Stimulated activated CD4-positive, alpha-beta T cell treated with anti-CD3 and anti-CD28 coated beads, TNF-alpha, amount 100 ng/mL, for 48 hours (primary cell): ENCODE measurements at regions not wholly inside any gene's neighbourhood (a gene's known extent, or its start where the extent isn't known, plus 50 kb on each side); places are given as distances from the start of the nearest gene placed in this dataset.

Experiments
- DNase-seq, 3 donors: peaks; one replicate each; pipeline ENCODE4 v3.0.0-alpha.2; 2020; ENCODE audit warnings: low read depth in 3 of 3

DNA sequence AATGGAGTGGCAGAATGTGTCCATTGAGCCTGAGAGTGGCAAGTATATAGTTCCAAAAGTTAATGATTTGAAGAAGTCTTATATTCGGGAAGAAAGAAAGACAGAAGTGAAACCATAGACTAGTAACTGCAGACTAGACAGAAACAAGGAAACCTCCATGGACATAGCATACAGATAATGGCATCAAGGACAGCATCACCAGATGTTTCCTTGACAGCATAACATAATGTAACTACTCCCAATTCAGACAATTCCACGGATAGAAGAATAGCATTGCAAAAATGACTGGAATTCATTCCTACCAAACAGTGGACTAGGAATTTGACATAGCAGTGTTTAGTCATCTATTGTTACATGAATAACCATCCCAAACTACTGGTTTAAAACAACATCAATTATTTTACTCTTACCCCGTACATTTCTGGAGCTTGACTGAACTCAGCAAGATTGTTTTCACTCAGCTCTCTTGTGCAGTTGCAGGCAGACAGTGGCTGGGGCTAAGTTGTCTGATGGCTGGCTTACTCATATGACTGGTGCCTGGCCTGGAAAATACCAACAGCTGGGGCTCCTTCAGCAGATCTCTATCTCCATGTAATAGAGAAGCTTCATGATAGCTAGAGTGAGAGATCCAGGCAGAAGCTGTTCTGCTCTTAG is 109.7 kb upstream of the GADL1 start:
- no peak for DNase-seq

DNA sequence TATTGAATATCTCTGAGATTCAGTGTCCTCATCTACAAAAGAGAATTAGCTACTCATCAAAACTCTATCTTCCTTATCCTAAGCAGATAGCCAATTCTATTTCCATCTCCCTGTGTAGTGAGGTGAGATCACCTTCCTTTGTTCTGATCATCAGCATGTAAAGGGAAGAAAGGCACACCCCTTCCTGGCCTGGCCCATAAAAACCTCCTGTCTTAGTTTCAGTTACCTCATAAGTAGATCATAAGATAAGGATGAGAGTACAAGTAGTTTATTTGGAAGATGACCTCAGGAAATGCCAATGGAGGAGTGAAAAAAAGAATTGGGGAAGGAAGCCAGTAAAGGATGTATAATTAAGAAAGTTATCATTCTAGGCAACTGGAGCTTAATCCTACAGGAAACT is 114.5 kb upstream of the GADL1 start:
- DNase-seq: no peak

DNA sequence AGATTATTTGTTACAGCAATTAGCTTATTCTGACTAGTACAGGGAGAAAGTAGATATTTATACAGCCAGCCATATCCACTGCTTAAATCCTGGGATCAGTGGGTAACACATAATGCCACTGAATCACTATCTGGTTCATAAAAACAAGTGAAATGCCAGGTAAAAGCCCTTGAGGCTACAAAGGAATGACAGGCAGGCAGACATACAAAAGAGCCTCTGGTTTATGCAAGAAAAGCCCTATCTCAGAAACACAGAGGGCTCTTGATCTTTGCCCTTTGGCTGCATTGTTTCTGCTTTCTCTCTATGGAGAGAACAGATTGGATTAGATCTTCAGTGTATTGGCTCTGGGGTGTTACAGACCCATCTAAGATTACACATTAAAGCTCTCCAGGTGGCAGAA is 115.4 kb upstream of the GADL1 start:
- DNase-seq: no peak

DNA sequence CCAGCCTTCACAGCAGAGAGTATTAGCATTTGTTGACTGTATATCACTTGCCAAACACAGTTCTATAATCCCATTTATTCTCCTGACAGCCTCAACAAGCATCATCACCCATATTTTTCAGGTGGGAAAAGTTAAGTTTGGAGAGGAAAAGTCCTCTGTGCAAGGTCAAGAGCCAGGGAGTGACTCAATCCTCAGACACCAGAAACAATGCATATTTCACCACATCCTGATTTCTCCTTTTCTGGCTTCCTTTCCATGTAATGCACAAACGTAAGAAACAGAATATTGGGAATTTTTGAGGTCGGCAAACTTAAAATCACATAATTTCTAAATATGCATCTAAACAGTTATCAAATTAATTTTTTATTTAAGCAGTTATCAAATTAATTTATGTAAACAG is 116.0 kb upstream of the GADL1 start:
- no peak for DNase-seq

DNA sequence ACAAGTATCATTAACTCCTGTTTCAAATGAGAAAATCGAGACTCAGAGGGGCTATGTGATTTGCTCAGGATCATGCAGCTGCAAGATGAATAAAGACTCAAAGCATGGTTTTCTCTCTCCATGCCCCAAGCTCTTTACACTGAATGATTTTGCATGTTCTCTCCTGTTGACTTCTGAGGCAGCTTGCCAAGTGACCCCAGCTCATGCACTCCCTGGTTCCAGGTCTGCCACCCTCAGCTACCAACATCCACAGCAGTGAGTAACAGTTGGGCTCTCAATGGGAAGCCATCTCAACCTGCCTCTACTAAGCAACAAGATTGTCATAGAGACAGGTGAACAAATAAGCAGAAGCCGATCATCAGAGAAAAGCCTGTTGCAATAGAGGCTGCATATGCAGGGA is 116.9 kb upstream of the GADL1 start:
- no peak for DNase-seq

DNA sequence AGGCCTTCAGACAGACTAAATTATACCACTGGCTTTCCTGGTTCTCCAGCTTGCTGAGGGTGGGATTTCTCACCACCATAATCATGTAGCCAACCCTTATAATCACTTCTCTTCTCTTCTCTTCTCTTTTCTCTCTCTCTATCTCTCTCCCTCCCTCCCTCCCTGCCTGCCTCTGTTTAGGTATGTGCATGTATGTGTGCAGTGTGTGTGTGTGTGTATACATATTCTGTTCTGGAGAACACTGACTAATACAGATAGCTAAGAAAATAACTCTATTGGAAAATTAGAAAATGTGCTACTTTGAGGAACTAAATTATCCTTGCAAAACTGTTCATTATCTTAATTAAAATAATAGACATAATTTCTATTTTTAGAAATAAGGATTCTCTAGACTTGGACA is 118.6 kb upstream of the GADL1 start:
- DNase-seq: no peak

DNA sequence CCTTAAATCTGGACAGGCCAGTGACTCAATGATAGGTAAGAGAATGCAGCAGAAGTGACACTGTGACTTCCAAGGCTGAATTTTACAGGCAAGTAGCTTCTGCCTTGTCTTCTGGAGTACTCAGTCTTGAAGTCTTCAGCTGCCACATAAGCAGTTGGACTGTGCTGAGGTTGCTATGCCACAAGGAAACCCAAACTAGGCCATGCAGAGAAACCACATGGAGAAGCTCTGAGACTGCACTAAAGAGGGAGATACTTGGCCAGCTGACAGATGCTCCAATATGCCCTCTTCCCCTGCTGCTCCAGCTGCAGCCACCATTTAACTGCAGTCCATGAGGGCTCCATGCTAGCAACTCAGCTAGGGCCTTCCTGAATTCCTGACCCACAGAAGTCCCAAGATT is 119.4 kb upstream of the GADL1 start:
- no peak for DNase-seq

DNA sequence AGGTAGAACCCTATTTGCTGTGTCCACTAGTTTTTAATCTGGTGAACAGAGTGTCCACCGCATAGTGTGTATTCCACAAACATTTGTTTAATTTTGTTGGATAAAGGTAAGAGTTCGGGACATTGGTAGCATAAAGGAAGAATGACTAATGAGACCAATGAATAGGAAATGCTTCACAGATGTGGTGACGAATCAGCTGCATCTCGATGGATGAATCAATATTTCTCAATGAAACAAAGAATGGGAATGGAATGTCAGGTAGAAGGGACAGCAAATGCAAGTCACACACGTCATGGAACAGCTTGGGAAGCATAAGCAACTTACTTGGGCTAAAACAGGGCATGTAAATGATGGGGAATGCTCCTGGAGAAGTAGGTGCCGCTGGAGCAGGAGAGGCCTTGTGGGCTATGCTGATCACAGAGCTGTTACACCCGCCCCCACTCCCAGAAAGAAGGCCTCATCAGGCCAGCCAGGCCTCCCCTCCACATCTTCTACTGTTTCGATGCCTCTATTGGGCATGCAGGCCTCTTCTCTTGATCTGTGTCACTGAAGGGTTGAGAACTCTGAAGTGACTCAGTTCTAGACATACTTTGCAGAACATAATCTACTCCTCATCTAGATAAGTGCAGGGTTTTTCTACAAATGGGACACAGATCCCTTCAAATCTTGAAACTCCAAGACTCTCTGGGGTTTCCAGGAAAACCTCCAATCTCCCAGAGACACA is 120.0 kb upstream of the GADL1 start:
- no peak for DNase-seq

DNA sequence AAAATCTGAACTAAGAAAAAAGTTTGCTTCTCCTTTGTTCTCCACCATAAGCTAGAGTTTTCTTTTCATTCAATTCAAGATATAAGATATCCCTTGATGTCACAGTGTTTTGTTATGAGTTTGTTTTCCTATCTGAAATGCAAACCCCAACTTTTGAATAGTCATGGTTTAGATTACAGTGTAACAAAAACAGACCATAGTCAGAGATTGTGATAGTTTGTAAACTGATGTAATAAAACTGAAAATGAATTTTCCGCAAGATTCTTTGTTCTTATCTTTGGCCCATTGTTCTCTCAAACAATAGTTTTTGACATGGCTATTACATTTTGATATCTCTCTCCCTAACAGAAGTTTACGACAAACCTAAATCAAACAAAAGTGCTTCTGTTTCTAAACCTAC is 121.7 kb upstream of the GADL1 start:
- DNase-seq: no peak

DNA sequence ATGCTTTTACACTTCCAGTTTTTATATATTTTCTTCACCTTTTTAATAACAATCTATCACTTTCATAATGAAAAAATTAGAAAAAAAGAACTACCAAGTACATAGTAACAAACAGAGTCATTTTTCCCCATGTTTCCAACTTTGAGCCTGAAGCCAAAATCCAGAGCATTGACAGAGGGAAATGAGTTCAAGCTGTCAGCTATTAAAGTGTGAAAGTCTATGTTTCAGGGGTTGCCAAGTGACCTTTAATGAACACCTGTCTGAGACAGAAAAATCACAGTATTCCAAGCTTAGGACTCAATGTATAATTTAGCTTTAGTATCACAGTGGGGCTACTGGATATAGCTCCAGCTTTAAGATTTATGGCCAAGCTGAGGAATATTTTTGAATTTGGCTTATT is 128.3 kb upstream of the GADL1 start:
- no peak for DNase-seq

DNA sequence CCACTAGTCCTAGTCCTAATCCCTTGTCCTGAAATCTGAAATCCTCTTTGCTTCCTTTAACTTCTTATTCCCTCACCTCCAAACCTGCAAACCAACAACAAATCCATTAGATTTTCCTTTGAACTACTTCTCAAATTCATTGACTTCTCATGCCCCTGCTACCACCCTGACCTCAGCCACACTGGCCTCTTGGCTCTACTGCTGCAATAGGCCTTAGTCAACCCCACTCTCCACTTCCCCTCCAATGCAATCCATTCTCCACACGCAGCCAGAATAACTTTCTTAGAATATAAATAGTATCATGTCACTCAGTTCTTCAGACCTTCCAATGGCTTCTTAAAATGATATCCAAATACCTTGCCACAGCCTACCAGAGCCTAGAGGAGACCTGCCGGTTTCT is 131.1 kb upstream of the GADL1 start:
- DNase-seq: no peak

DNA sequence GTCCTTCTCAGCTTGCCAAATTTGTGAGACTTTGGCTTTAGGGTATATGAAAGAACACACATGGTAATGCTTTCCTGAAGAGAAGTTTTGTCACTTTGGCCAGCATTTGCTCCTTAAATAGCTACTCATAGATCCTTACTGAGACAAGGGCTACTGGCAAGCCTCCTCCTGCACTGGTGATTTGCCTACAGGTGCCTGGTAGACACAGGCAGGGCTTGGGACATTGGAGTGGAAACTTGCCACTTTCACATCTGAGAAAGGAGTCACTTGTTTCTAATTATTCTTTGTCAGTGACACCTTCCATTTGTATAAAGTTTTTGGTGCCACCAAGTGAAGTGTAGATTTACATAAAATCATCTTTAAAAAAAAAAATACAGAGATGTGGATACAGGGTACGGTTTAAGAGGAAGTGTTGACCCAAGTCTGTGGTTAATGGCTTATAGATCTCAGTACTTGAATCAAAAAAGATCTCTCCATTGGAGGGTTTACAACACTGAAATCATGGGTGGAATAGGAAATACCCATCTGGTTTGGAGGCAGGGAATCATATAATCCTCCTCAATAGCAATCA is 132.8 kb upstream of the GADL1 start:
- no peak for DNase-seq

DNA sequence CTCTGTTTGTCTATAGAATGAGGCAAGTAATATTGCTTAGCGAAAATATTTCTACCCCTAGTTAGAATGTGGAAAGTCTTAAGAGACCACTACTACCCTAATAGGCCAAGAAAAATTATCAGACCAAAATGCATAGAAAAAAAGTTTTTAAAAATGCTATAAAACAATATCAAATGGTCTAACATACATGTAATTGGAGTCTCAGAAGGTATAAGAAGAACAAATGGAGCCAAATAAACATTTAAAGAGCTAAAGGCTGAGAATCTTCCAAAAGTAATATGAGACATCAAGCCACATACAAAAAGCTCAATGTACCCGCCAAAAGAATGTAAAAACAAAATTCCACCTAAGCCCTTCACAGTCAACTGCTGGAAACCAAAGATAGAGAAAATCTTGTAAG is 133.5 kb upstream of the GADL1 start:
- no peak for DNase-seq

DNA sequence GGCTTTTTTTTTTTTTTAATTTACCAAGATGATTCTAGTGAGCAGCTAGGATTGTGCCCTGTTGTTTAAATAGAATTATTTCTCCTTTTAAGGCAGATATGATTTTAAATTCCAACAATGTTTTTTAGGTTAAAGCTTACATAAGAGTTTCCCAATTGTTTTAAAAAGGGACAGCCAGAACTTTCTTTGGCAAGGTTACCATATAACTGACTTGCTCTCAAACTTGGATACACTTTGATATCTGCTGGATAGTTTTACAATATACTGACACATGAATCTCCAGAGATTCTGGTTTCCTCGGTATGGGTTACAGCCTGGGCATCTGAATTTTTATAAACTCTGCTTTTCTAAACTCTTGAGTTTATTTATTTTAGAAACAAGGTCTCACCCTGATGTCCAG is 134.3 kb upstream of the GADL1 start:
- DNase-seq: no peak

DNA sequence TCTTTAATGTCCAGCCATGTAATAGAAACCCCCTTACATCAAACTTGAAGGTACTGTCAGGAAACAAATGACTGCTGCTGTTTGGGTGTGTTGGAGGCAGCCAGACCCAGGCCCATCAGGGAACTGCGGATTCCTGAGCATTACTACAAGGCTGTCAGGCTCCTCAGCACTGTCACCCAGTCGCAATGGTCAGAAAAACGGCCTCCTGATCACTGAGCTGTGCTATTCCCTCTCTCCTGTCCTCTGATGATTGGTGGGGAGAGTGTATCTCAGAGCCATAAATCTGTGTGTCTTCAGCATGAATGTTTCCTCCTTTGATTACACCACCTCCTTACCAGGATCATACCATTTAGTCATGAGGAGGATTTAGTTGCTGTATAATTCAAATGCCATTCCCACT is 135.2 kb upstream of the GADL1 start:
- DNase-seq: no peak

DNA sequence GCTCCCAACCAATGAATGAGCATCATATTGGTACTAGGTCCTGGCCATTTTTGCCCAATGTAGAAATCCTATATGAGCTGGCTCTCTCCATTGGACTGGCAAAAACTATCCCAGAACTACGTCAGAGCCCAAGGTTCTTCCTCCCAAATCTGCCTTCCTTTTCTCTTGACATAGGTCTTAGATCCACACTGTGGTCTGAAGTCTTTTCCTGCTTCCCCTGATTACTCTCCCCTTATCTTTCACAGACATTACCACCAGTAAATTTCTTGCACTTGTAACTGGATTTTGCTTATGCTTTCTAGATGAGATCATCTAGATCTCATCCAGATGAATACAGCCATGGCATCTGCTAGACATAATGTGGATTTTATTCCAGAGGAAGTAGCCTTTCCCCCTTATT is 141.2 kb upstream of the GADL1 start:
- no peak for DNase-seq

DNA sequence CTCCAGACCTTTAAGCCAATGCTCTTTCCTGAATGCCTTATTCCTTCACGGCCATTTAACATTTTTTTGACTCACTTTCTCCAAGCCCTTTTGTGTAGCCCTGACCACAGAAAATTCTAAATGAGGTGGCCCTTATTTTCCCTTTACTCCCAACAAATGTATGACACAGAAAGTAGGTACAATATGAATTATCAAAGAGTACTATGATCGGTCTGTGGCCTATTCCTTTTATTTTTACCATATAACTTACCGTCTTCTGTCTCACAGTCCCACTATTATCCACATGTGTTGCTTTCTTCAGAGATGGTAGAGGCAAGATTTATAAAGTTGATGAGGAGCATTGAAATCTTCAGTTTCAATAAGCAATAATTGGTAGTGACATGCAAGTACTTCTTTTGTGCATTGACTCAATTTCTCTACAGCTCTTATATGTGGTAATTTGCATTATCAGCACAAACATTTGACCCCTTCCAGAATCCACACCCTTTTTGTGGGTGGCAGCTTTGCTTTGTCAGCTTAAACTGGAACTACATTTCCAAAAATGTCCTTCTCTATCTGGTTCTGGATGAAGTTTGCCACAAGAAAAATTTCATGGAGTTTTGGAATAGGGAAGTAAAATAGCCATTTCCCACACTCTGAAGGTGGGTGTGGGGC is 143.8 kb upstream of the GADL1 start:
- no peak for DNase-seq

DNA sequence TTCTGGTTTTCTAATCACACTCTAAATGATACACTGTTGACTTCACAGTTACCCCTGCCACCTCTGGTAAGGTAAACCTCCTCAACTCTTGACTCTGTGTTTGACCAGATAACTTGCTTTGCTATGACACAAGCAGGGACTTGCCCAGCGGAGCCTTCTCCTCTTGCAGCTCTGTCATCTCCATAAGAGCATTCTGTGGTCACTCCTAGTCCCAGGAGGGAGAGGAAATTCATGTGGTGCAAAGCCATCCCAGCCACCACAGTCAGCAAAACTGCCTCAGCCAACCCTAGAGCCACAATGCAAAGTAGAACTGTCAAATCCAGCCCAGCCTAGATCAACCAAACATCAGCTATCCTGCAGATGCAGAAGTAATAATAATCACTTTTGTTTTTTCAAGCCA is 144.7 kb upstream of the GADL1 start:
- DNase-seq: no peak

DNA sequence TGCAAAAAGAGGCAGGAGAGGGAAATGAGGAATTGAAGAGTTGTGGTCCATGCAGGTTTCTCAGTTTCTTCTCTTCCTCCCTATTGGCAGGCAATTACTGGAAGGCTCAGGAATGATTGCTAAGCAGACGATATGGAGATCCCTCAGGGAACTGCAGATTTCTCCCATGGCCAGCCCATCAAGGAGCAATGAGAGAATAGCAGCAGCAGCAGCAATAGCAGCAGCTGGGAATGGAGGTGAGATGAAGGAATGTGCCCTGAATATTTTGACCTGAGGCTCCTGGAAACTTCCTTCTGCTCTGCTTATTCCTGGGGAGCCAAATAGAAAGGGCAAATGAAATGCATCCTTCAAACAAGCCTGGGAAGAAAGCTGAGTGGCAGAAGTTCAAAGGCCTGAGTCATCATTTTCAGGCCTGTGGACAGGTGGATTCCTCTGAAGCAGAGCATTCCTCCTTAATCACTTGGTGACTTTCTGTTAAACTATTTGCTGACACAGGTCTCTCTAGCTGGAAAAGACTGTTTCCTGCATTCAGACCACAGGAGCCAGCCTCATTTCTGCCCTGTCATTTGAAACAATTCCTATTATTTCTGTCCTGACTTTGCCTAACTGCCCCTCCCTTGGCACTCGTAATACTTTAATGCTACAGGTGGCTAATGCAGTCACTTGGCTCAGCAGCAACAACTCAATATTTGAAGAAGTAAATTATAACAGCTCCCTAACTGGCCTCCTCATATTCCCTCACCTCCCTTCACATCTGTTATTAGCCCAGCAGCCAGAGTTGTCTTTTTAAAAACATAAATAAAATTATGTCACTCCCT is 146.9 kb upstream of the GADL1 start:
- DNase-seq: no peak

DNA sequence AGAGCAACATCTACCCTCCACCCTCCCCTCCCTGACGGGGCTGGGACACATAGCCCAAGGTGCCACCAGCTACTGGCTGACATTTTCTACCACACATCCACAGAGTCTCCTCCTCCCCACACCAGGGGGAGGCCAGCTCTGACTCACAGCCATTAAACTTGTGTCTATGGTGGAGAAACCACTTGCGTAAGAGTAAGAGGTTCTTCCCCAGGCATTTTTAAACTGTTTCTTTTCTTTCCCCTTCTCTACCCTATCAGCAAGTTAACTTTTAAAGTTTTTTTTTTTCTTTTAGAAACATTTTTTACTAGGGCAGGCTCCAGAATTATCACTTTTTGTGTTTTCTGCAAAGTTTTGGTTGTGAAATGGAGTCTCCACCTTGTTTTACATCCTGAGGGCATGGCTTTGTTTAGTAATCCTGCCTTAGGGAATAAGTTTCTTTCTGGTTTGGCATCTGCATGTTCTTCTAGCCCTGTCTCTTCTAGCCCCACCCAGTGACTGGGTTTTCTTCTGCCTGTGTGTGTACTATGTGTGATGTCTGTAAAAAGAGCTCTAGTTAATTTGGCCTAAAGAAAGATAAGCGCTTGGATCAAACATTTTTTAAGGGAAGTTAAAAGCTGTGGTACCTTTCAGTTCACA is 148.8 kb upstream of the GADL1 start:
- no peak for DNase-seq

DNA sequence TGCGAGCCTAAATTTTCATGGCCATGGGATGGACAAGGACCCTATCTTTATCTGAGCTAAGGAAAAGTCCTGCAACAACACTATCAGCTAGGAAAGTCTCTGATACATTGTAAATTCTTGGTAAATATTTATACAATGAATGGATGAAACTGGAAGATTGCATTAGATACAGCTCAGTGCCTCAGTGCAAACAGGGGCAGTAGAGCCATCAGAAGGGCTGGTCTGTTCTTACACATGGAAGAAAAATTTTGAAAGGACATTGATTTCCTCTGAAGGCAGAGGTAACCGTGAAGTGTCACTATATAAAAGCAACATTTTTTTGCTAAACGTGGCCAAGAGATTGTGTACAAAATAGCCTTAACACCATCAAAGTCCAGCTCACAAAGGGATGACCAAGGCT is 153.2 kb upstream of the GADL1 start:
- DNase-seq: no peak

DNA sequence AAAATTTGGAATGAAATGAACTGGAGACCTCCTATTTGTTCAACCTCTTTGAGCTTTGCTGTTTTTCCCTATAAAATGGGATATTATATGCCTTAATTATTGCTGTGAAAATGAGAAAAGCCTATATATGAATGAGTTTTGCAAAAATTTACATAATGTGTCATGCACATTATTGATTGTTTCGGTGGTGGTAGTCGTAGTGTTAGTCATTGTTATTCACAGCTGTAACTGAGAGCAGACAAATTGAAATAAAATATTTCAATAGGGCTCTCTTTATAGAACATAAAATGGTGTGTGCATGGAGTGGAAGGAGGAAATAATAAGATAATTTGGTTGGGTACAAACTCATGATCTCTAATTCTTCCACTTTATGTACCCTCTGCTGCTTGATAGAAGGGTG is 153.7 kb upstream of the GADL1 start:
- DNase-seq: no peak
